ENCODE measurements at regions not wholly inside any gene's neighbourhood (a gene's known extent, or its start where the extent isn't known, plus 50 kb on each side); places are given as distances from the start of the nearest gene placed in this dataset.

GRCh38 chr3:150180334-150180733, 209.6 kb upstream of the PFN2 start:
- peaks cover 0 to 3% (median 2%) of the 10 kb centered on the region in 7 donors for H3K9me3 Mint-ChIP-seq
- DNase-seq: no peak
- Histone ChIP-seq H3K4me1 (ENCODE audit: control insufficient read depth in 1 of 2, insufficient read depth in 2 of 2, low read length in 2 of 2) (peaks cover 0 to 6% of the 10 kb centered on the region in 2 donors), H3K27ac (ENCODE audit: low read depth in 1 of 2, low read length in 2 of 2) (no peak overlapping the region), H3K79me2 (ENCODE audit: insufficient read depth, low read length) (no peaks in the 10 kb centered on the region), H3K9ac (ENCODE audit: insufficient read depth, low read length, poor library complexity, severe bottlenecking) (no peak overlapping the region), H4K20me1 (ENCODE audit: insufficient read depth, low read length) (no peaks in the 10 kb centered on the region), H3K4me3 (replicated peaks in 1 of 3; ENCODE audit: low read depth in 2 of 3, low read length in 3 of 3) (no peak overlapping the region), H3K27me3 (ENCODE audit: control insufficient read depth in 2 of 2, insufficient read depth in 2 of 2, low read length in 2 of 2) (peaks cover 0 to 10% of the 10 kb centered on the region in 2 donors), H3K4me2 (replicated peaks; ENCODE audit: extremely low read depth, low read length, poor library complexity, severe bottlenecking) (no peak overlapping the region), H3K36me3 (replicated peaks in 1 of 2; ENCODE audit: control insufficient read depth in 1 of 2, insufficient read depth in 2 of 2, low read length in 2 of 2) (no peaks in the 10 kb centered on the region), H2AFZ (ENCODE audit: insufficient read depth, low read depth, low read length, poor library complexity, severe bottlenecking) (no peak overlapping the region), H3K9me3 (replicated peaks in 1 of 2; ENCODE audit: control insufficient read depth in 1 of 2, insufficient read depth in 1 of 2, low read length in 2 of 2) (no peaks in the 10 kb centered on the region)
- no peaks in the 10 kb centered on the region for H3K4me1 Mint-ChIP-seq
- no peak overlapping the region for H3K27ac Mint-ChIP-seq
- no peaks in the 10 kb centered on the region for H3K36me3 Mint-ChIP-seq
- TF ChIP-seq CTCF (IDR thresholded peaks at IDR 0.05): no peak
- H3K27me3 Mint-ChIP-seq (ENCODE audit: low read depth in 3 of 3): peaks cover 0 to 10% (median 4%) of the 10 kb centered on the region in 3 donors
- H3K4me3 Mint-ChIP-seq: no peak overlapping the region
- intact Hi-C loops (cut with micrococcal nuclease): loop anchor here in 1 of 2 donors (10.0 kb wide), 1 partner anchor 216 kb away; no protein-coding TSS in a partner anchor
- WGBS (ENCODE audit: insufficient coverage): 86% methylated on average over 1 of the region's 1 CpG

GRCh38 chr3:150179330-150179729, 208.6 kb upstream of the PFN2 start:
- Mint-ChIP-seq H3K4me1 (peaks cover 2% of the 10 kb centered on the region), H3K9me3 (peaks cover 0 to 3% (median 2%) of the 10 kb centered on the region in 7 donors), H3K4me3 (no peak overlapping the region), H3K27ac (no peak overlapping the region), H3K27me3 (ENCODE audit: low read depth in 3 of 3) (peaks cover 0 to 10% (median 4%) of the 10 kb centered on the region in 3 donors), H3K36me3 (no peaks in the 10 kb centered on the region)
- Histone ChIP-seq H3K36me3 (replicated peaks in 1 of 2; ENCODE audit: control insufficient read depth in 1 of 2, insufficient read depth in 2 of 2, low read length in 2 of 2) (no peaks in the 10 kb centered on the region), H4K20me1 (ENCODE audit: insufficient read depth, low read length) (no peaks in the 10 kb centered on the region), H3K4me1 (ENCODE audit: control insufficient read depth in 1 of 2, insufficient read depth in 2 of 2, low read length in 2 of 2) (peaks cover 0 to 5% of the 10 kb centered on the region in 2 donors), H3K27me3 (ENCODE audit: control insufficient read depth in 2 of 2, insufficient read depth in 2 of 2, low read length in 2 of 2) (peaks cover 0 to 10% of the 10 kb centered on the region in 2 donors), H3K27ac (ENCODE audit: low read depth in 1 of 2, low read length in 2 of 2) (no peak overlapping the region), H3K9me3 (replicated peaks in 1 of 2; ENCODE audit: control insufficient read depth in 1 of 2, insufficient read depth in 1 of 2, low read length in 2 of 2) (no peaks in the 10 kb centered on the region), H3K79me2 (ENCODE audit: insufficient read depth, low read length) (no peaks in the 10 kb centered on the region), H2AFZ (ENCODE audit: insufficient read depth, low read depth, low read length, poor library complexity, severe bottlenecking) (no peak overlapping the region), H3K4me2 (replicated peaks; ENCODE audit: extremely low read depth, low read length, poor library complexity, severe bottlenecking) (no peak overlapping the region), H3K9ac (ENCODE audit: insufficient read depth, low read length, poor library complexity, severe bottlenecking) (no peak overlapping the region), H3K4me3 (replicated peaks in 1 of 3; ENCODE audit: low read depth in 2 of 3, low read length in 3 of 3) (no peak overlapping the region)
- intact Hi-C loops (cut with micrococcal nuclease): no loop called here
- TF ChIP-seq CTCF (IDR thresholded peaks at IDR 0.05): no peak
- no peak for DNase-seq
- no CpG with 5 or more reads among the region's 1 CpG for WGBS (ENCODE audit: insufficient coverage)

Data from CD14-positive monocyte (primary cell).